HCT116 (cell line): ENCODE measurements at regions not wholly inside any gene's neighbourhood (a gene's known extent, or its start where the extent isn't known, plus 50 kb on each side); places are given as distances from the start of the nearest gene placed in this dataset.

Experiments used
- ATAC-seq: fragments of 200-7000 bp; cut with Tn5 transposase; 2 replicates; pipeline ENCODE4 v1.9.1; 2020; ENCODE audit warnings: mild to moderate bottlenecking, moderate library complexity
- BruUV-seq: library from RNA; stranded (reverse); fragments of 400-500 nt; replicated peaks from 2 replicates; lab custom pipeline; 2021; lab: Mats Ljungman, UMichigan
- CTCF ChIA-PET: fragments of 300-600 bp; sonication (Branson Sonifier 250); formaldehyde crosslinking; loops from one replicate; lab custom pipeline; 2021; ENCODE audit warnings: antibody characterized with exemption; lab: Charles Lee
- POLR2A ChIA-PET: fragments of 300-600, 350-600 bp; sonication (Branson Sonifier 250); formaldehyde crosslinking; loops from one replicate; lab custom pipeline; 2021; ENCODE audit warnings: antibody characterized with exemption; lab: Charles Lee
- RAD21 ChIA-PET, 2 experiments: fragments of 300-600 bp; sonication (Branson Sonifier 250); formaldehyde crosslinking; loops; one replicate each; lab custom pipeline; 2023; ENCODE audit warnings: low total read pairs in 2 of 2; ENCODE audit not compliant: uncharacterized antibody in 2 of 2, unreplicated experiment in 2 of 2, low non-redundant PET in 1 of 2; lab: Charles Lee
- DNase-seq: peaks from one replicate; pipeline ENCODE4 v3.0.0-alpha.2; 2010; ENCODE audit warnings: low read depth, low spot score
- H2AFZ ChIP-seq: fragments of 200-600 bp; shearing (Covaris generic), sonication (generic); 2 replicates; pipeline ENCODE4 v1.6.1; 2017; ENCODE audit warnings: low read depth, mixed run types, mixed read lengths, antibody characterized with exemption, low read length; ENCODE audit not compliant: poor library complexity, severe bottlenecking
- H3K27ac ChIP-seq: 2 replicates; pipeline ENCODE4 v1.5.1; 2012; ENCODE audit warnings: low read depth, low read length
- H3K27me3 ChIP-seq: fragments of 200-600 bp; sonication (generic); 2 replicates; pipeline ENCODE4 v1.6.1; 2016; ENCODE audit warnings: mixed run types, low read length, mixed read lengths; ENCODE audit not compliant: insufficient read depth
- H3K36me3 ChIP-seq, 2 experiments: fragments of 200-500 bp in 1 of 2; fragments of 200-600 bp in 1 of 2; sonication (Bioruptor generic) in 1 of 2; sonication (generic) in 1 of 2; 2 replicates each; pipeline versions ENCODE4 v1.5.1 to v1.6.1; 2014 to 2016; ENCODE audit warnings: low read length in 2 of 2, inconsistent platforms in 1 of 2, mixed read lengths in 1 of 2, mixed run types in 1 of 2; ENCODE audit not compliant: insufficient read depth in 2 of 2, control insufficient read depth in 1 of 2
- H3K4me1 ChIP-seq, 2 experiments: fragments of 200-600 bp in 1 of 2; sonication (generic) in 1 of 2; 2 replicates each; pipeline versions ENCODE4 v1.5.1 to v1.6.1; 2012 to 2017; ENCODE audit warnings: low read length in 2 of 2, inconsistent platforms in 1 of 2, mild to moderate bottlenecking in 1 of 2, mixed read lengths in 1 of 2, mixed run types in 1 of 2, moderate library complexity in 1 of 2; ENCODE audit not compliant: insufficient read depth in 2 of 2, control insufficient read depth in 1 of 2
- H3K4me2 ChIP-seq: fragments of 200-600 bp; sonication (generic); 2 replicates; pipeline ENCODE4 v1.6.1; 2017; ENCODE audit warnings: mixed run types, low read length, mixed read lengths
- H3K4me3 ChIP-seq, 2 experiments: fragments of 200-600 bp in 1 of 2; sonication (generic) in 1 of 2; replicated peaks in 1 of 2; 2 replicates each; pipeline ENCODE4 v1.5.1; 2011 to 2016; ENCODE audit warnings: low read length in 2 of 2, control low read depth in 1 of 2, low read depth in 1 of 2, mild to moderate bottlenecking in 1 of 2, mixed read lengths in 1 of 2, mixed run types in 1 of 2
- H3K79me2 ChIP-seq: fragments of 200-600 bp; sonication (generic); 2 replicates; pipeline ENCODE4 v1.6.1; 2017; ENCODE audit warnings: mild to moderate bottlenecking, mixed run types, low read length, moderate library complexity, mixed read lengths; ENCODE audit not compliant: insufficient read depth
- H3K9ac ChIP-seq: fragments of 200-600 bp; sonication (generic); 2 replicates; pipeline ENCODE4 v1.6.1; 2016; ENCODE audit warnings: low read length, mixed read lengths
- H3K9me2 ChIP-seq: fragments of 200-600 bp; sonication (generic), shearing (Covaris generic); 2 replicates; pipeline ENCODE4 v1.6.1; 2017; ENCODE audit warnings: mixed run types, mild to moderate bottlenecking, moderate library complexity; ENCODE audit not compliant: insufficient read depth
- H3K9me3 ChIP-seq, 2 experiments: fragments of 200-500 bp in 1 of 2; fragments of 200-600 bp in 1 of 2; sonication (Bioruptor generic) in 1 of 2; sonication (generic) in 1 of 2; 2 replicates each; pipeline ENCODE4 v1.6.1; 2014 to 2017; ENCODE audit warnings: low read length in 2 of 2, mixed read lengths in 2 of 2, inconsistent platforms in 1 of 2, low read depth in 1 of 2, mild to moderate bottlenecking in 1 of 2, mixed run types in 1 of 2, moderate library complexity in 1 of 2; ENCODE audit not compliant: control insufficient read depth in 1 of 2, insufficient read depth in 1 of 2
- H4K20me1 ChIP-seq: fragments of 200-600 bp; sonication (generic), shearing (Covaris generic); 2 replicates; pipeline ENCODE4 v1.6.1; 2017; ENCODE audit warnings: mixed run types, mild to moderate bottlenecking, moderate library complexity; ENCODE audit not compliant: insufficient read depth
- CTCF ChIP-seq, 3 experiments: fragments of 200-600 bp in 1 of 3; sonication (generic) in 1 of 3; IDR thresholded peaks in 2 of 3; conservative IDR thresholded peaks in 1 of 3; 2 replicates each; pipeline ENCODE4 v1.5.1; 2012 to 2017; ENCODE audit warnings: low read depth in 2 of 3, low read length in 2 of 3, antibody characterized with exemption in 1 of 3, borderline replicate concordance in 1 of 3, control low read depth in 1 of 3, mild to moderate bottlenecking in 1 of 3, mixed read lengths in 1 of 3, mixed run types in 1 of 3, moderate library complexity in 1 of 3; ENCODE audit not compliant: insufficient read depth in 1 of 3
- ELF1 ChIP-seq: IDR thresholded peaks from 2 replicates; pipeline ENCODE4 v1.6.1; 2012; ENCODE audit warnings: low read depth, borderline replicate concordance
- EZH2 ChIP-seq: fragments of 200-600 bp; sonication (generic); IDR thresholded peaks from 2 replicates; pipeline ENCODE4 v1.6.1; 2017; ENCODE audit warnings: antibody characterized with exemption, mixed run types
- EZH2phosphoT487 ChIP-seq: fragments of 200-600 bp; IDR thresholded peaks from 2 replicates; pipeline ENCODE4 v1.6.1; 2018; ENCODE audit warnings: antibody characterized with exemption, borderline replicate concordance
- POLR2A ChIP-seq: IDR thresholded peaks from 2 replicates; pipeline ENCODE4 v1.7.0; 2011; ENCODE audit warnings: borderline replicate concordance; ENCODE audit not compliant: insufficient read depth, insufficient read length; ENCODE audit errors: extremely low read depth
- SIN3A ChIP-seq: IDR thresholded peaks from 2 replicates; pipeline ENCODE4 v1.6.1; 2012; ENCODE audit warnings: low read depth
- SP1 ChIP-seq: IDR thresholded peaks from 2 replicates; pipeline ENCODE4 v1.6.1; 2012; ENCODE audit warnings: low read depth
- TCF7L2 ChIP-seq: IDR thresholded peaks from 2 replicates; pipeline ENCODE4 v1.7.0; 2011; ENCODE audit warnings: borderline replicate concordance, inconsistent platforms; ENCODE audit not compliant: insufficient read depth, insufficient read length; ENCODE audit errors: extremely low read depth
- intact Hi-C: fragments of 100-400 bp; cut with micrococcal nuclease; formaldehyde crosslinking; loops from 2 replicates; pipeline ENCODE4 v1.10.0; 2022
- TF ChIP-seq, protein P1 (sequence below): IDR thresholded peaks from 2 replicates; pipeline ENCODE4 v1.6.1; 2012

DNA sequence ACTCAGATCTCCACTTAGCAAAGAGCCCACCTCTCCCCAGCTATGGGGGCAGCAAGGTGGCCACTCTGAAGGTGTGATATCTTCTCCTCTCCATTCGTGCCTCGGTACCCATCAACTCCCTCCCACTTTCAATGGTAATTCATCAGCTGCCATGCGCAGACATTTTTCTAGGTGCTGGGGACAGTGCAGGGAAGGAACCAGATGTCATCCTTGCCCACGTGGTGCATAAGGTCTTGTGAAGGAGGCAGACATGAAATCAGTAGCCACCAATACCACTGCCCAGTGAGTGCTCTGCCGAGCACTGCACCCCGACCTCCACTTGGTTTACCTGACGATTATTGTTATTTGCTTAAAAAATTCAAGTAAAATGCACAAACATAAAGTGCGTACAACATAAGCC, 76.3 kb upstream of the CSF3R start:
- Histone ChIP-seq H3K9me2 (no peaks in the 10 kb centered on the region), H3K4me1 (no peaks in the 10 kb centered on the region), H3K4me2 (no peak overlapping the region), H3K27ac (no peak overlapping the region), H3K9me3 (no peaks in the 10 kb centered on the region), H4K20me1 (no peaks in the 10 kb centered on the region), H3K9ac (no peak overlapping the region), H3K79me2 (no peaks in the 10 kb centered on the region), H3K4me3 (no peak overlapping the region), H3K27me3 (peaks cover 10% of the 10 kb centered on the region; the same call in 1 of the 2 replicates), H3K36me3 (no peaks in the 10 kb centered on the region), H2AFZ (no peak overlapping the region)
- DNase-seq (no peak), ATAC-seq (no peak)
- ChIA-PET POLR2A (no interaction called here), RAD21 (no interaction called here), CTCF (no interaction called here)
- BruUV-seq, result no TSS peak
- TF ChIP-seq POLR2A (no peak), SIN3A (no peak), EZH2 (no peak), ELF1 (no peak), CTCF (IDR thresholded peaks at IDR 0.05 in 2 of 3, conservative IDR thresholded peaks at IDR 0.05 in 1 of 3; ENCODE audit: borderline replicate concordance in 1 of 3, insufficient read depth in 1 of 3, low read depth in 2 of 3, low read length in 2 of 3) (no peak), SP1 (no peak), EZH2phosphoT487 (no peak), TCF7L2 (no peak)
- TF ChIP-seq, protein P1, sequence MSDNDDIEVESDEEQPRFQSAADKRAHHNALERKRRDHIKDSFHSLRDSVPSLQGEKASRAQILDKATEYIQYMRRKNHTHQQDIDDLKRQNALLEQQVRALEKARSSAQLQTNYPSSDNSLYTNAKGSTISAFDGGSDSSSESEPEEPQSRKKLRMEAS, result no peak
- intact Hi-C loops, result loop anchor here (10.0 kb wide), 2 partner anchors 454 to 876 kb away; no protein-coding TSS in a partner anchor
